ENCODE measurements at regions not wholly inside any gene's neighbourhood (a gene's known extent, or its start where the extent isn't known, plus 50 kb on each side); places are given as distances from the start of the nearest gene placed in this dataset.

DNA sequence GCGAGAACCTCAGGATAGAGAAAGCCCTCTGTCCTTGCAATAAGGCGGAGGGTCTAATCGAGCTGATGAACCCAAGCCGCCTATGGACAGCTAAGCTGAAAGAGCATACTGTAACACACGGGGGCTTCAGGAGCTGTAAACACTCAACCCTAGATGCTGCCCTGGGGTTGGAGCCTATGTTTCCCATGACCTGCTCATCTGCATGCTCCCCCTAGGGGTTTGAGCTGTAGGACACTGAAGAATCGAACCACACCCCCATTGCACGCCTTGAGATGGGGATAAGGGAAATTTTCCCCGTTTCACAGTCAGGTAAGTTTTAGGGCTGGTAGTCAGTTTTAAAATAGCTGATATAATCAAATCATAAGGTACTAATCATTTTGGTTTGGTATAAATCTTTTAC lies 675.6 kb upstream of the CDH8 start:
- no peak for DNase-seq (ENCODE audit: low read depth)

- no peak for DNase-seq (ENCODE audit: low read depth)
These were observed 673.6 kb upstream of the CDH8 start for GRCh38 chr16:62709794-62710193.

- DNase-seq (ENCODE audit: low read depth), result no peak
These were observed 665.2 kb upstream of the CDH8 start for GRCh38 chr16:62701426-62701825.

GRCh38 chr16:62700426-62701294 lies 664.4 kb upstream of the CDH8 start:
- no peak for DNase-seq (ENCODE audit: low read depth)

GRCh38 chr16:62692685-62693084 lies 656.4 kb upstream of the CDH8 start:
- no peak for DNase-seq (ENCODE audit: low read depth)

GRCh38 chr16:62681819-62682218 lies 645.6 kb upstream of the CDH8 start:
- no peak for DNase-seq (ENCODE audit: low read depth)

GRCh38 chr16:62678796-62679195 lies 642.6 kb upstream of the CDH8 start:
- DNase-seq (ENCODE audit: low read depth), result no peak

- no peak for DNase-seq (ENCODE audit: low read depth)
These were observed 640.1 kb upstream of the CDH8 start for GRCh38 chr16:62676306-62676705.

DNA sequence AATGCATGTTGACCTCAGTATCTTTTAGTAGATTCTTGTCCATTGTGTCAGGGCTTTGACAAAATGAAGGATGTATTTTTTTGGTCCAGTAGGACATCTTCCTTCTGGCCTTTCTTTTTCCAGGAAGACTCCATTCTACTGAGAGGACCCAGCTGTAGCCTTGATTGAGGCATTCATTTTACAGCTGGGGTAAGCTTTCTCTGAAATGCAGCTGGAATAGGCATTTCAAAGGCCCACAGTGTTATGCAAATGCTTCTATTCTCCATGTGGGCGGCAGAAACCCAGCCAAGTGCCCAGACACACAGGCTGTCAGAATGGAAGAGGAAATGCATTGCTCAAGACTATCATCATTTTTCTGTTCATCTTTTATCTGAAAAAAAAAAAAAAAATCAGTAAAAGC lies 629.0 kb upstream of the CDH8 start:
- DNase-seq (ENCODE audit: low read depth), result no peak

- DNase-seq (ENCODE audit: low read depth), result no peak
These were observed 628.3 kb upstream of the CDH8 start for GRCh38 chr16:62664566-62664965.

- no peak for DNase-seq (ENCODE audit: low read depth)
These were observed 625.2 kb upstream of the CDH8 start for GRCh38 chr16:62661435-62661834.

DNA sequence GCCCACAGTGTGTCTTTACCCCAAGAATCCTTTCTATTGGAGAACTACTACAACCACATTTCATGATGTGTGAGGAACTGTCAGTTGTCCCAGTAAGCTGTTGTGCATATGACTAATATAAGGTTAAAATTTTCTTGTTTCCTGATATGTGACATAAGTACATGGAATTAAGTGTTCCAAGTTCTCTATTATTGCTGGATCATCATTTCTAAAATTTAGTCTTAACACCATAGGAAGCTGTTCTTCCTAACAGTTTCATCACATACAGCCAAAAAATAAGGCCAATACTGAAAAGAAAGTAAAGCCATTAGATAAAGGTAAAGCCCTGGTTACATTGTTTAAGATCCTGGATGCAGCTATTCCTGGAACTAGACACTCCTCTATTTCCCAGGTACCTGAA lies 620.9 kb upstream of the CDH8 start:
- no peak for DNase-seq (ENCODE audit: low read depth)

GRCh38 chr16:62652441-62653120 lies 616.3 kb upstream of the CDH8 start:
- DNase-seq (ENCODE audit: low read depth), result no peak

GRCh38 chr16:62648256-62648655 lies 612.0 kb upstream of the CDH8 start:
- DNase-seq (ENCODE audit: low read depth), result no peak

DNA sequence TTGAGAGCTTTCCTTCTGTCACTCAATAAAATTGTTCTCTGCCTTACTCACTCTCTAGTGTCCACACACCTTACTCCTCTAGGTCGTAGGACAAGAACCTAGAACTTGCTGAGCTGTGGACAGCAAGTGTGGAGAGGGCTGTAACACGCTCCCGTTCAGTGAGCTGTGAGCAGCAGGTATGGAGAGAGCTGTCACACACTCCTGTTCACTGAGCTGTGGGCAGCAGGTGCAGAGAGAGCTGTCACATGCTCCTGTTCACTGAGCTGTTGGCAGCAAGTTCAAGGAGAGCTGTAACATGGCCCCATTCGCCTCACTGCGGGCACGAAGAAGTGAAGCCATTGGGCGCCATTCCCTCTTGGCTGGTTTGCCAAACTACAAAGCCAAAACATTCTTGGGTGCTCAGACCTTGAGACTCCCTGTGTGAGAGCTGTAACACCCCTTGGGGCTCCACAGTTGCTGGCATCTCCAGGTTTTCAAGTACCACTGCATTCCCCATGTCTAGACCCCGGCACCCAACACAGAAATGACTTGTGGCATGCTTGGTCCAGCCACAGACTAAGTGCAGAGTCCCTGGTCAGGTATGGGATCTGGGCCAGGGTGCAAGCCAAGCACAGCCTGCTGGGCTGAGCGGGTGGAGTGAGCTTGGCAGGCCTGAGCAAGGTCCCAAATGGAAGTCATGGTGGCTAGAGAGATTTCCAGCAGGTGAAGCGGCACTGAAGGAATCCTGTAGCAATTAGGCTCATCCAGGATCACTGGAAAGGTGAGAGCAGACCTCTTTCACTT lies 608.0 kb upstream of the CDH8 start:
- peak; percentile 1 for DNase-seq (ENCODE audit: low read depth)

DNA sequence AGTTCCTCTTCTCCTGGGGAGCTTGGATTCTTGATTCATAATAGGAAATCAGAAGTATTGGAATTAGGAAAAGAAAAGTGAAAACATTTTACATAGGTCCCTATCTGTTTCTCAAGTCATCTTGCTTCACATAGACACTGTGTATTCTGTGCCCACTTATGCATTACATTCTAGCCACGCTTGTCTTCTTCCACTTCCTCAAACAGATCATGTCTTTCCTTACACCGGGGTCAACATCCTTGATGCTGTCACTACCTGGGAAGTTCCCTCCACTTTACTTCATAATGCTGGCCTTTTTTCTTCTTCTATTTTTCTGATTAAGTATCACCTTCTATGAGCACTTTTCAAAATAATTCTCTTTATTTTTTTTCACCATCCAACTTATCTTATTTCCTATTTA lies 606.4 kb upstream of the CDH8 start:
- DNase-seq (ENCODE audit: low read depth), result no peak

DNA sequence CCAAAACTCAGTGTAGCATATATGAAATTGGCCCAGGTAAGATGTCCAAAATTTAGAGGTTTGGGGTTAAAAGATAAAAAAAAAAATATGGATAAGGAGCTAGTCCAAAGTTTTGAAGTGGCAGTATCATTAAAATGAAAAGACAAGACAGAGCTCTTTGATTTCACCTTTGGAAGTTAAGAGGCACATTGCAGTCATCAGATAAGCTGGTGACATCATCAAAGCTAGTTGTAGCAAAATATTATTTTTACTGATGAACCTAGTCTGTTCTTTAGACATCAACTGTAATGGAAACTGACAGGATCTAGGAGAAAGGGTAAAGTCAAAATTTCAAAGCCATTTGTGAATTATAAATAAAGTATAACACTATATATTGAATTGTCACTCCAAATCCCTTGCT lies 603.7 kb upstream of the CDH8 start:
- DNase-seq (ENCODE audit: low read depth), result no peak

DNA sequence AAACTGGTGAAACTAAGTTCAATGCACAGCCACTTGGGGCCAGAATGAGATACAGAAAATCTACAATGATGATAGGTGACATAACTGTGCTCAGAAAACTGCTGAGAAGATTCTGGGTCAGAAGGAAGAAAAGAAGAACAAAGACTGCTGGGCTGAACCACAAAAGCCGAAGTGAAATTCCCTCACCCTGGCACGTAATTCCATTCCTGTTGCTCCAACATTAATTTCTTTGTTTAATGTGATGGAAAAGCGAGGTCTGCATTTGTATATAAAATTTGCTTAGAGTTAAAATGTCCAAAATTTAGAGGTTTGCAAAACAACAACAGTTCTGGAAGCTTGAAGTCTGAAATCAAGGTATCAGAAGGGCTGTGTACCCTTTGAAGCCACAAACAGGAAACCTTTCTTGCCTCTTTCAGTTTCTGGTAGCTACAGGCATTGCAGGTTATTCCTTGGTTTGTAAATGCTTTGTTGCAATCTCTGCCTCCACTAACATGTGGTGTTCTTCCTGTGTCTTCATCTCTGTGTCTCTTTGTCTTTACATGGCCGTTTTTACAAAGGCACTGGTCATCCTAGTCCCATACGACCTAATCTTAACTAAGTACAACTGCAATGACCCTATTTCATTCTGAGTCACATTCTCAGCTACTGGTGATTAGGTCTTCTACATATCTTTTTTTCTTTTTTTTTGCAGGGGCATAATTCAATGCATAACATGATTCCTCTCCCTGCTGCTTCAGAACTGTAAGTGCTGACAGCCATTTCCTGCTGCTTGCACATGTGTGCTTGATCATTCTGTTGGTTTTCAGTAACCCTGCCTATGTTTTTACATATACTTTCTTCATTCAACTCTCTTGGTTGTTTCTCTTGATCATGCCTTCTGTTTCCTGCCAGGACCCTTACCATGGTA lies 603.0 kb upstream of the CDH8 start:
- DNase-seq (ENCODE audit: low read depth), result no peak

DNA sequence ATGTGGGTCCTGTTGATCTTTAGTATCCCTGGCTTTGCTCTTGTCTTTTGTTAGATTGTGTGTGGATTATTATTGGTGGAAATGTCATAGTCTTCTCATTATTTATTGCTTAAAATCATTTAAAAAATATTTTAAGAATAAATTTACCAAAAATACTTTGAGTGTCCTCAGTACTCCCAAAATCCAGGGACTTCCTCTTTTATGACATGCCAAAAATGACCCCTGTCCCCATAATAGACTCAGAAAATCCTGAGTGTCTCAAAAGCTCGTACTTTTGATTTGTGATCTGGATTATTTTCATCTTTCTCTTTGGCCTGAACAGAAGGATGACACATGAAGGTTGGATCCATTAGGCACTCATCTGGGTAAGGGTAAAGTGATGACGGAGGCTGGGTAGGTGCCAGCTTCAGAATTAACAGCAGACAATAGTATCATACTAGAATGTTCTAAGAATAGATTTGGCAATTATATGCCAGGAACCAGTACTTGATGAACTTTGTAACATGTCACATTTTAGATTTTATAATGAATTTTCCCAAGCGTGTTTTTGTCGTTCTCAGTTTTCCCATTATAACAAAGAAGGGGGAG lies 602.2 kb upstream of the CDH8 start:
- DNase-seq (ENCODE audit: low read depth), result no peak

GRCh38 chr16:62625326-62625725 lies 589.1 kb upstream of the CDH8 start:
- DNase-seq (ENCODE audit: low read depth), result no peak

DNA sequence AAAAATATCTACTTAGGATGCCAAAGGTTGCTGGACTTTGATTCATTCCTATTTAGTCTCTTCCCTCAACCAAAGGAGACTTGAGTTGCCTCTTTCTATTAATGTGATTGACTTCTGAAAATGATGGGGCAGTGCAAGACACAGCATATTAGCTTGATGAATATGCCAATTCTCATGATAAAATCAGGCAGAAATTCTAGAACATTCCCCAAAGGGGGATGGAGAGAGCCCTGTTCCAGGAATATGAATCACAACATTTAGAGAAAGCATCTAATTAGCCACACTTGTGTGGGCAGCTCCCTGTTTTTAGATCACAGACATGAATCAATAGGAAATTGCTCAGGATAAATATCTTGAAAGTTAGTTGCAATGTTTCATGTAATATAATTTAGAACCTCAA lies 584.0 kb upstream of the CDH8 start:
- no peak for DNase-seq (ENCODE audit: low read depth)

Measured in HT1080 (cell line).